ENCODE measurements at regions not wholly inside any gene's neighbourhood (a gene's known extent, or its start where the extent isn't known, plus 50 kb on each side); places are given as distances from the start of the nearest gene placed in this dataset.
"Not testable (repeated sequence)": the region's sequence is repeated elsewhere in the genome, so short reads cannot be mapped to it uniquely, and the experiment has no call there.

- no peak overlapping the region for H3K9ac ChIP-seq (ENCODE audit: low read length in 2 of 2)
- H3K27me3 ChIP-seq (ENCODE audit: control insufficient read depth in 1 of 2, insufficient read depth in 2 of 2, low read length in 2 of 2), result no peaks in the 10 kb centered on the region
- no peaks in the 10 kb centered on the region for H3K36me3 ChIP-seq (ENCODE audit: control insufficient read depth in 2 of 2, insufficient read depth in 2 of 2, low read length in 2 of 2)
- no peak overlapping the region for H3K27ac ChIP-seq (ENCODE audit: low read length)
- no peaks in the 10 kb centered on the region for H3K4me1 ChIP-seq (ENCODE audit: control insufficient read depth, insufficient read depth, low read length)
- no peak overlapping the region for H3K4me3 ChIP-seq (ENCODE audit: low read length in 2 of 2)
- no peaks in the 10 kb centered on the region for H3K9me3 ChIP-seq (ENCODE audit: control insufficient read depth in 2 of 2, low read length in 2 of 2)
Observed at GRCh38 chr16:63682844-63683243, 1439.0 kb downstream of the CDH11 start.

GRCh38 chr16:63672493-63672892, 1449.4 kb downstream of the CDH11 start:
- no peaks in the 10 kb centered on the region for H3K36me3 ChIP-seq (ENCODE audit: control insufficient read depth in 2 of 2, insufficient read depth in 2 of 2, low read length in 2 of 2)
- H3K27me3 ChIP-seq (ENCODE audit: control insufficient read depth in 1 of 2, insufficient read depth in 2 of 2, low read length in 2 of 2), result no peaks in the 10 kb centered on the region
- no peak overlapping the region for H3K9ac ChIP-seq (ENCODE audit: low read length in 2 of 2)
- H3K4me3 ChIP-seq (ENCODE audit: low read length in 2 of 2), result no peak overlapping the region
- no peaks in the 10 kb centered on the region for H3K4me1 ChIP-seq (ENCODE audit: control insufficient read depth, insufficient read depth, low read length)
- H3K27ac ChIP-seq (ENCODE audit: low read length), result no peak overlapping the region
- H3K9me3 ChIP-seq (ENCODE audit: control insufficient read depth in 2 of 2, low read length in 2 of 2), result no peaks in the 10 kb centered on the region

DNA sequence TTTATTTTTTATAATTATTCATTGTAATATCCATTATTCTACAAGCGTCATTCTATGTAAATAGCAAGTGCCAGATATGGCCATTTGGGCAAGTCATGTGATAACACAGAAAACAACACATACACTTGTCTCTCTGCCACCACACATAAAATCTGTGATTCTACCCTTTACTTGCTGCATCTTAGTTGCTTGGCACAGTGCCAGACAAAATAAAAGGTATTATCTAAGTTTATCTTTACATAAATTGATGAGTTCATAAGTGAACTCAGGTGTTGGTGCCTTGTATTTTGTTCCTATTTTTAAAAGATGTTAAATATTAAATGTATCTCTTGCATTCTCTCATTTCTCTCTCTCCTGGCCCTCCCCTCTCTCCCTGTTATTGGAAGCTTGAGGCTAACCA, 1458.7 kb downstream of the CDH11 start:
- Histone ChIP-seq H3K27me3 (ENCODE audit: control insufficient read depth in 1 of 2, insufficient read depth in 2 of 2, low read length in 2 of 2) (no peaks in the 10 kb centered on the region), H3K9ac (ENCODE audit: low read length in 2 of 2) (no peak overlapping the region), H3K4me1 (ENCODE audit: control insufficient read depth, insufficient read depth, low read length) (no peaks in the 10 kb centered on the region), H3K9me3 (ENCODE audit: control insufficient read depth in 2 of 2, low read length in 2 of 2) (no peaks in the 10 kb centered on the region), H3K36me3 (ENCODE audit: control insufficient read depth in 2 of 2, insufficient read depth in 2 of 2, low read length in 2 of 2) (no peaks in the 10 kb centered on the region), H3K27ac (ENCODE audit: low read length) (no peak overlapping the region), H3K4me3 (ENCODE audit: low read length in 2 of 2) (no peak overlapping the region)

DNA sequence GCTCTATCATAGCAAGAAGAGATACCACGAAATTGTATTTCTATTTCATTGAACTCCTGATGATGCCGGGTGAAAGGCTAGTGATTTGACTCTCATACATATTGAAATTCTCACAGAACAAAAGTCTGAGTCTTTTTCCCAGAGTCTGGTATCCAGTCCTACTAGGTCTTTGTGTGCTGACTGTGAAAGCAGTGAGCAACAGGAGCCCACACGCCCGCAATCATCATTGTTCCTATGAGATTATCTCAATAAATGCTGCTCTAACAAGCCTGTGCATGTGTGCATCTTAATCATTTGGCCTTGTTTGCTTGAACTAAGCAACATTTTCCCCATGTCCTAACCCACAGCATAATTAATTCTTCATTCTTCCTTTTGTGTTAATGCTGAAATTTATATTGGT, 1466.0 kb downstream of the CDH11 start:
- Histone ChIP-seq H3K27ac (ENCODE audit: low read length) (no peak overlapping the region), H3K36me3 (ENCODE audit: control insufficient read depth in 2 of 2, insufficient read depth in 2 of 2, low read length in 2 of 2) (no peaks in the 10 kb centered on the region), H3K4me3 (ENCODE audit: low read length in 2 of 2) (no peak overlapping the region), H3K9me3 (ENCODE audit: control insufficient read depth in 2 of 2, low read length in 2 of 2) (no peaks in the 10 kb centered on the region), H3K9ac (ENCODE audit: low read length in 2 of 2) (no peak overlapping the region), H3K4me1 (ENCODE audit: control insufficient read depth, insufficient read depth, low read length) (no peaks in the 10 kb centered on the region), H3K27me3 (ENCODE audit: control insufficient read depth in 1 of 2, insufficient read depth in 2 of 2, low read length in 2 of 2) (no peaks in the 10 kb centered on the region)

GRCh38 chr16:63653044-63653839, 1468.6 kb downstream of the CDH11 start:
- H3K36me3 ChIP-seq (ENCODE audit: control insufficient read depth in 2 of 2, insufficient read depth in 2 of 2, low read length in 2 of 2), result no peaks in the 10 kb centered on the region
- H3K27me3 ChIP-seq (ENCODE audit: control insufficient read depth in 1 of 2, insufficient read depth in 2 of 2, low read length in 2 of 2), result no peaks in the 10 kb centered on the region
- no peaks in the 10 kb centered on the region for H3K4me1 ChIP-seq (ENCODE audit: control insufficient read depth, insufficient read depth, low read length)
- H3K9me3 ChIP-seq (ENCODE audit: control insufficient read depth in 2 of 2, low read length in 2 of 2), result no peaks in the 10 kb centered on the region
- no peak overlapping the region for H3K9ac ChIP-seq (ENCODE audit: low read length in 2 of 2)
- no peak overlapping the region for H3K4me3 ChIP-seq (ENCODE audit: low read length in 2 of 2)
- no peak overlapping the region for H3K27ac ChIP-seq (ENCODE audit: low read length)

DNA sequence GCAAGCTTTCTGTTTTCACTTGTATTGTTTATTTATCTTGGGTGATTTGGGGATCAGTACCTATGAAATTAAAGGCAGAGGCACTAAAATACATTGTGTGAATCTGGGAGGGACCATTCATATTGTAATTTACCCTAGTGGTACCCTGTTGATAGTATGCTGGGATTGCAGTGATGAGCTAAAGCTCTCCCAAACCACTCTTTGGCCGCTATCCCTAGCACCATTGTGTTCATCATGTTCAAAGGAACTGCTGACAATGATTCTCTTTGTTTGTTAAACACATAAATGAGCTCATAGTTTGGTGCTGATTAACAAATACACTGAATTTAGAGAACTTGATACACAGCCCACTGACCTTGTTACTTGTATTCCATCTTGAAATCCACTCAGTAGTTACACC, 1469.8 kb downstream of the CDH11 start:
- no peak overlapping the region for H3K9ac ChIP-seq (ENCODE audit: low read length in 2 of 2)
- no peaks in the 10 kb centered on the region for H3K27me3 ChIP-seq (ENCODE audit: control insufficient read depth in 1 of 2, insufficient read depth in 2 of 2, low read length in 2 of 2)
- no peak overlapping the region for H3K4me3 ChIP-seq (ENCODE audit: low read length in 2 of 2)
- no peaks in the 10 kb centered on the region for H3K36me3 ChIP-seq (ENCODE audit: control insufficient read depth in 2 of 2, insufficient read depth in 2 of 2, low read length in 2 of 2)
- no peaks in the 10 kb centered on the region for H3K4me1 ChIP-seq (ENCODE audit: control insufficient read depth, insufficient read depth, low read length)
- no peak overlapping the region for H3K27ac ChIP-seq (ENCODE audit: low read length)
- no peaks in the 10 kb centered on the region for H3K9me3 ChIP-seq (ENCODE audit: control insufficient read depth in 2 of 2, low read length in 2 of 2)

GRCh38 chr16:63650550-63650949, 1471.3 kb downstream of the CDH11 start:
- no peak overlapping the region for H3K4me3 ChIP-seq (ENCODE audit: low read length in 2 of 2)
- no peaks in the 10 kb centered on the region for H3K36me3 ChIP-seq (ENCODE audit: control insufficient read depth in 2 of 2, insufficient read depth in 2 of 2, low read length in 2 of 2)
- no peaks in the 10 kb centered on the region for H3K4me1 ChIP-seq (ENCODE audit: control insufficient read depth, insufficient read depth, low read length)
- H3K9me3 ChIP-seq (ENCODE audit: control insufficient read depth in 2 of 2, low read length in 2 of 2), result no peaks in the 10 kb centered on the region
- H3K27me3 ChIP-seq (ENCODE audit: control insufficient read depth in 1 of 2, insufficient read depth in 2 of 2, low read length in 2 of 2), result no peaks in the 10 kb centered on the region
- H3K9ac ChIP-seq (ENCODE audit: low read length in 2 of 2), result no peak overlapping the region
- H3K27ac ChIP-seq (ENCODE audit: low read length), result no peak overlapping the region

DNA sequence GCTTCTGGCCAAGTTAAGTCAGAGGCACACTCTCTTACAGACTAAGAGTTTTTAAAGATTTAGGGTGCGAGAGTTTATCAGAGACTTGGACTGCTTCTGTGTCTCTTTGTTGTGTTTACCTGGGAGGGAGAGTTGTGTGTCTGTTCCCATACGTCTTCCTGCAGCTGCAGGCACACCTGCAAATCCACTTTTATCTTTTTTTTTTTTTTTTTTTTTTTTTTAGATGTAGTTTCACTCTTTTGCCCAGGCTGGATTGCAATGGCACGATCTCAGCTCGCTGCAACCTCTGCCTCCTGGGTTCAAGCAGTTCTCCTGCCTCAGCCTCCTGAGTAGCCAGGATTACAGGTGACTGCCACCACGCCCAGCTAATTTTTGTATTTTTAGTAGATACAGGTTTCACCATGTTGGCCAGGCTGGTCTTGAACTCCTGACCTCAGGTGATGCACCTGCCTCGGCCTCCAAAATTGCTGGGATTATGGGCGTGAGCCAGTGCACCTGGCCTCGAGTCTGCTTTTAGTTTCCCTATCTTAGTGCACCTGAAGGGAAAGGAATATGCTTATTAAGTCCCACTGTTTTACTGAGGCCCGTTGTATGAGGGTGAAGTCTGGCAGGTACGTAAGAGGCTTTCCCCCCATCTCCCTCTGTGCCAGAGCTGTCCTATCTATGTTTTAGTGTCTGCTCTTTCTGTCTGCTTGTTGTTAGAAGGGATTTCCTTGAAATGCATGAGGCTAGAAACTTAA, 1488.0 kb downstream of the CDH11 start:
- not testable (repeated sequence) for H3K27ac ChIP-seq (ENCODE audit: low read length); H3K9ac ChIP-seq (ENCODE audit: low read length in 2 of 2); H3K9me3 ChIP-seq (ENCODE audit: control insufficient read depth in 2 of 2, low read length in 2 of 2); H3K36me3 ChIP-seq (ENCODE audit: control insufficient read depth in 2 of 2, insufficient read depth in 2 of 2, low read length in 2 of 2); H3K27me3 ChIP-seq (ENCODE audit: control insufficient read depth in 1 of 2, insufficient read depth in 2 of 2, low read length in 2 of 2); H3K4me3 ChIP-seq (ENCODE audit: low read length in 2 of 2); H3K4me1 ChIP-seq (ENCODE audit: control insufficient read depth, insufficient read depth, low read length)

- H3K27me3 ChIP-seq (ENCODE audit: control insufficient read depth in 1 of 2, insufficient read depth in 2 of 2, low read length in 2 of 2), result no peaks in the 10 kb centered on the region
- H3K9me3 ChIP-seq (ENCODE audit: control insufficient read depth in 2 of 2, low read length in 2 of 2), result no peaks in the 10 kb centered on the region
- H3K4me3 ChIP-seq (ENCODE audit: low read length in 2 of 2), result no peak overlapping the region
- H3K4me1 ChIP-seq (ENCODE audit: control insufficient read depth, insufficient read depth, low read length), result no peaks in the 10 kb centered on the region
- no peak overlapping the region for H3K9ac ChIP-seq (ENCODE audit: low read length in 2 of 2)
- H3K36me3 ChIP-seq (ENCODE audit: control insufficient read depth in 2 of 2, insufficient read depth in 2 of 2, low read length in 2 of 2), result no peaks in the 10 kb centered on the region
- no peak overlapping the region for H3K27ac ChIP-seq (ENCODE audit: low read length)
Observed at GRCh38 chr16:63629272-63629671, 1492.6 kb downstream of the CDH11 start.

DNA sequence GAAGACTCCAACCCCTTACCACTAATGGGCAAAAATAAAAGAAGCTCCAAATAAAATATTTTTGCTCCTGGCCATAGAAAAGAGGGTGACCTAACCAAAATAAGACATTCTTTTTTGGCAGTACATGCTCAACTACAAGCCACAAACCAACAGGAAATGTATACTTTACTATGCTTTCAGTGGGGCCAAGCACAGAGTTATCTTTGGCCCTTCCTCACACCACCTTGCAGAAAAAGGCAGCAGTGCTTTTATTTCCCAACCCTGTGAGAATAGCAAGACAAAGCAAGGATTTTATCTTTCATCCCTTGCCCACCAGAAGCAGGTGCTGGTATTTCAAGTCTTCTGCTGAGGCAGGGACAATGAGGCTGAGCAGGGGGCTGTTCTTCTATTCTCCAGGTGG, 1493.1 kb downstream of the CDH11 start:
- Histone ChIP-seq H3K4me3 (ENCODE audit: low read length in 2 of 2) (no peak overlapping the region), H3K9me3 (ENCODE audit: control insufficient read depth in 2 of 2, low read length in 2 of 2) (no peaks in the 10 kb centered on the region), H3K4me1 (ENCODE audit: control insufficient read depth, insufficient read depth, low read length) (no peaks in the 10 kb centered on the region)

DNA sequence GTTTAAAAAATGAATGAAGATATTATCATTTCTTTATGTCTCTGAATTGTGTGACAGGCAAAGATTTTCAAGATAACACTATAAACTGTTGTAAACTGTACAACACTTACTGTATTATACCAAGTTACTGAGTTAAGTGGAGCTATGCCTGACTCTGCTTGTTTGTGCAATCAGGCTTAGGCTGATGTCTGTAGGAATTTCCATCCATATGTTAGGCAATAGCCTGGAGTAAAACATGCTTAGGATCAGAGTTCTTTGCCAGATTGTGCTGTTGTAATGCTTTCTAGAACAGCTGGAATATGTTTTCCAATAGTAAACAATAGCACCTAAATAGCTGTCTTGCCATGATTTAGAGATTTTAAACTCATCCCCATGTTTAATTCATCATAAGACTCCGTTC, 1496.7 kb downstream of the CDH11 start:
- no peaks in the 10 kb centered on the region for H3K4me1 ChIP-seq (ENCODE audit: control insufficient read depth, insufficient read depth, low read length)
- H3K27me3 ChIP-seq (ENCODE audit: control insufficient read depth in 1 of 2, insufficient read depth in 2 of 2, low read length in 2 of 2), result no peaks in the 10 kb centered on the region
- no peak overlapping the region for H3K9ac ChIP-seq (ENCODE audit: low read length in 2 of 2)
- H3K9me3 ChIP-seq (ENCODE audit: control insufficient read depth in 2 of 2, low read length in 2 of 2), result no peaks in the 10 kb centered on the region
- no peak overlapping the region for H3K4me3 ChIP-seq (ENCODE audit: low read length in 2 of 2)
- no peaks in the 10 kb centered on the region for H3K36me3 ChIP-seq (ENCODE audit: control insufficient read depth in 2 of 2, insufficient read depth in 2 of 2, low read length in 2 of 2)
- H3K27ac ChIP-seq (ENCODE audit: low read length), result no peak overlapping the region

More for the DNA sequence above, 1493.1 kb downstream of the CDH11 start:
- H3K27me3 ChIP-seq (ENCODE audit: control insufficient read depth in 1 of 2, insufficient read depth in 2 of 2, low read length in 2 of 2), result no peaks in the 10 kb centered on the region
- H3K27ac ChIP-seq (ENCODE audit: low read length), result no peak overlapping the region
- no peaks in the 10 kb centered on the region for H3K36me3 ChIP-seq (ENCODE audit: control insufficient read depth in 2 of 2, insufficient read depth in 2 of 2, low read length in 2 of 2)
- no peak overlapping the region for H3K9ac ChIP-seq (ENCODE audit: low read length in 2 of 2)

Measured in stomach smooth muscle (tissue), 2 donors.